Bone marrow (tissue), 2 donors: ENCODE measurements at regions not wholly inside any gene's neighbourhood (a gene's known extent, or its start where the extent isn't known, plus 50 kb on each side); places are given as distances from the start of the nearest gene placed in this dataset.

Experiments used
- DNase-seq, 2 donors: peaks; one replicate each; lab custom pipeline; 2025; lab: John Stamatoyannopoulos, UW

DNA sequence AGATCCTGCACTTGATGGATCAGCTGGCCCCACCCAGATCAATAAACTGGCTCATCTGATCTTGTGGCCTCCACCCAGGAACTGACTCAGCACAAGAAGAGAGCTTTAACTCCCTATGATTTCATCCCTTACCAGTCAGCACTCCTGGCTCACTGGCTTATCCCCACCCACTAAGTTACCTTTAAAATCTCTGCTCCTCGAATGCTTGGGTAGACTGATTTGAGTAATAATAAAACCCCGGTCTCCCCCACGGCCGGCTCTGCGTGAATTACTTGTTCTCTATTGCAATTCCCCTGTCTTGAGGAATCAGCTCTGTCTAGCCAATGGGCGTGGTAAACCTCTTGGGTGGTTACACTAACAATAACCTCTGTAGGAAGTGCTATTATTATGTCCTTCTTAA, 83.7 kb downstream of the MBL2 start:
- no peak for DNase-seq

DNA sequence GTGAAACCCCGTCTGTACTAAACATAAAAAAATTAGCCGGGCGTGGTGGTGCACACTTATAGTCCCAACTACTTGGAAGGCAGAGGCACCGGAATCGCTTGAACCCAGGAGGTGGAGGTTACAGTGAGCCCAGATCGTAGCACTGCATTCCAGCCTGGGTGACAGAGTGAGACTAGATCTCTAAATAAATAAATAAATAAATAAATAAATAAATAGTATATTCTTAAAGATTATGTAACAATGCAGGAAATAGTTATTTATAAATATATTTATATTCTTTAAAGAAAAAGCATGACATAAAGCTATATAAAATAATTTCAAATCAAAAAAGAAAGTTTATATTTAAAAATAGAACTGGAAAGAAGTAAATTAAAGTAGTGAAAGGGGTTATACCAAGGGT, 76.4 kb downstream of the MBL2 start:
- no peak for DNase-seq

DNA sequence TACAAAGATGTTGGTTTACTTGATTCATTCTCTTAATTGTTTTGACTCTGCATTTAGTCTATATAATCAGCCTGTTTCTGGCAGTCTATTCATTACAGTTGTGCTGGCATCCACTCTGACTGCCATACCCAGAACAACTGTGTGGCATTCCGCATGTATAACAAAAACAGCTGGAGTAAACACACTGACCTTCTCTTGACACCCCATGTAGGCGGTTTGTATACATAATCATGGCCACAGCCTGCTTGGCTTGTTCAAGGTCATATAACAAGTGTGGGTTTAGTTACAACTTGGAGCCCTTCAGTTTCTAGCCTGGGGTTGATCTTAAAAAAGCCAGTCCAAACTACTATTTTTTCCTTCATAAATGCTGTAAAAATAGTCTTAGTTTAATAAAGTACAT, 70.9 kb downstream of the MBL2 start:
- DNase-seq, result no peak

DNA sequence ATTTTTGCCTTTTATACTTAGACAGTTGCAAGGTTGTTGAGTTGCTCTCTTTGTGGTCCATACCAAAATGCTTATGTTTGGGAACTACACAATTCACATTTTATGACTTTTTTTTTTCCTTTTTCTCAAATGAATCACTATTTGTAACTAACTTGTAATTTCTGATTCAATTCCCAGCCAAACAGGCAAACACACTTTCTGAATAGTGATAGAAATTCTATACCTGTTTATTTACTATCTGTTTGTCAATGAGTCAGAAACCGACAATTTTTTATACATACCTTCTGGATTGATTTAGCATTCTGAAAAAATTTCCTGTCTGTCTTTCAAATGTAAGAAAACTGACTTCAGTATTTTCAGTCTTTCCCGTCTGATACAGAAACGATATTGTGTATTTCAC, 69.1 kb downstream of the MBL2 start:
- no peak for DNase-seq

DNA sequence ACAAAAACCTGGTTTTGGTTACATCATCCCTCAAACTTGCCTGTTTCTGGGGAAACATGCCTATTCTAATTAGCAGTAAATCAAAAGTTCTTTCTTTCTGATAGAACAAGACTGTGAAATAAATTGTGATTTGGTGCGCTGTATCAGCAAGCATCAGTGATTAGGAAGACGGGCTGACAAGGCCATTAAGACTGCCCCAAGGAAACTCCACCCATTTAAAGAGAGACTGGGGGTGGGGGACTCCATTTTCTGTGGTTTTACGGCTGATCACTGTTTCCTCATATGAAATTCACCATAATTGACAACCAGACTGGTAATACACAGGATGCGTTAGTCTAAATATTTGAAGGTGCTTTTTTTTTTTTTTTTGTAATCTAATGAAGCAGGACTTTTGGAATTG, 68.7 kb downstream of the MBL2 start:
- DNase-seq, result no peak

DNA sequence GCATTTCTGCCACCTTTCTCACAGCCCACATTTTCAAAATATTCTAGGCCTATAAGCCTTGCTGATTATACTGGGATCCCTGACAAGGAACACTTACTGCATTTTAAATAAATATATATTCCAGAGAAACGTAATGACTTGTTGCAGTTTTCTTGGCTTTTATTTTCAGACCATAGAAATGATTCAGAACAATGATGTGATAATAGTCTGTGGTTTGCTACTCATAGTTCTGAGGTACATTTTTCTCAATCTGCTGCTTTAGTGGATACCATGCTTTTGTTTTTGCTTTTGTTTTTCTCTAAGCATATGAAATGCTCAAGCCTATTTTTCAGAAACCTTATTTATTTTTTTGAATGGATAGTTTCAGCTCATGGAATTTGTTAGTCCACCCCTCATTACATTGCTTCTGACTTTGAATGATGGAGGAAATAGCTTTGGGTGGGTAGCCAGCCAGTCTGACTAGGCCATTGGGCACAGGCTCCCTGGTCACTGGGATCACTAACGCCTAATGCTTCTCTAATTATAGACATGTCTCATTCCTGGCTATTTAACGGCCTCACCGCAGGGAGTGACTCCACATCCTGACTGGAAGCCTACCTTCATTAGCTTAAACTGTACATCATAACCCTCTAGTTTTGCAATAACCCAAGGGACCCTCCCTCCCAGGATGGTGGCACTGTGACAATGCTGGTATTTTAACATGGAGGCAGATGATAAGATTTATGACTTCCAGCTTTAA, 66.1 kb downstream of the MBL2 start:
- no peak for DNase-seq
